ENCODE measurements at regions not wholly inside any gene's neighbourhood (a gene's known extent, or its start where the extent isn't known, plus 50 kb on each side); places are given as distances from the start of the nearest gene placed in this dataset.

DNA sequence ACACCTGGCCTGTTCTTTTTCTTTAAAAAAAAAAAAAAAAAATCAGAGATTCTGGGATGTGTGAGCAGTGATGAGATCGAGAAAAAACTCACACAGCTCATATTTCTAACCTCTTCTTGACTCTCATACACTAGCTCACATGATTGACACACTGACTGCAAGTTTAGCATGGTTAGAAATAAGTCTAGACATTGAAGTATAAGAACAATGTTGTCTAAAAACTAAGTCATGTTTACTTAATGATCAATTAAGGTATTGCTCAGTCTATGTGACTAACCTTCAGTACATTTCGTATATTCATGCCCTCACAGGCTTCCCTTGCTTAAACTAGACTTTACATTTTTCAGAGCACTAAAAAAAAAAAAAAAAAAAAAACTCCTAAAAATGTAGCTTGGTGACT is 775.1 kb downstream of the GATA3 start:
- DNase-seq (ENCODE audit: low read depth), result no peak
- TF ChIP-seq CTCF (conservative IDR thresholded peaks at IDR 0.05; ENCODE audit: control insufficient read depth, insufficient read depth, low read depth, low read length), result no peak

DNA sequence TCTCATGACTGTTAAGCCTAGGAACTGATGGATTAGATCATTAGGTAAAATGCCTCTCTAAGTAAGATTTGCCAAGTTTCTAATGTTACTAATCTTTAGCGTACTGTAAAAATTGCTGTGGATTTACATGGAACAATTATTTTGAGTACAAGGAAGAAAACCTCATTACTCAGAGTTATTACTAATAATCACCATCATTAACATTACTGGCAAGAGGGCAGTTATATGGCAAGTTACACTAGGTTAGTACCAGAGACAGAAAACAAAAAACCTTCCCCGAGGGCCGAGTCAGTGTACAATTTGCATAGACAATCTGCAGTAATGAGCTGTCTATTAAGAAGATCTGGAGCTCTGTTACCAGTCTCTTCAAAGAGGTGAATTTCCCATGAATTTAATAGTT is 775.6 kb downstream of the GATA3 start:
- H3K4me3 ChIP-seq (ENCODE audit: control insufficient read depth, low read depth, low read length), result no peak overlapping the region
- no peak for TF ChIP-seq CTCF (conservative IDR thresholded peaks at IDR 0.05; ENCODE audit: control insufficient read depth, insufficient read depth, low read depth, low read length)
- DNase-seq (ENCODE audit: low read depth), result no peak

More for the DNA sequence above, 775.1 kb downstream of the GATA3 start:
- H3K4me3 ChIP-seq (ENCODE audit: control insufficient read depth, low read depth, low read length), result no peak overlapping the region

DNA sequence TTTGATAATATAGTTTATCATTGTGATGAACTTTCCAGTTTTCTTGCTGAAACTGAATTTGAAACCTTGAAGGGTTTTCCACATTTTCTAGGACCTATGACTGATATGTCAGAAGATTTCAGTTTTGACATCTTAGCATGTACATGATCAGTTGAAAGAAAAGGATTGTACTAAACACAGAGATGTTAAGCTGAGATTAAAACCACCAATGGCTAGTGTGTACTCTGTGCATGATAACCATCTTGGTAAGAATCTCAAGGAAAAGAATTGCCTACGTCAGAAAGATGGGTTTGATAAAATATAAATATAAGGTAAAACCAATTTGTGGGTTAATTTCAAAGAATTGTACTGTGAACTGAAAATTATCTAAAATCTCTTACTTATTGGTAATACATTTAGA is 776.4 kb downstream of the GATA3 start:
- no peak for TF ChIP-seq CTCF (conservative IDR thresholded peaks at IDR 0.05; ENCODE audit: control insufficient read depth, insufficient read depth, low read depth, low read length)

DNA sequence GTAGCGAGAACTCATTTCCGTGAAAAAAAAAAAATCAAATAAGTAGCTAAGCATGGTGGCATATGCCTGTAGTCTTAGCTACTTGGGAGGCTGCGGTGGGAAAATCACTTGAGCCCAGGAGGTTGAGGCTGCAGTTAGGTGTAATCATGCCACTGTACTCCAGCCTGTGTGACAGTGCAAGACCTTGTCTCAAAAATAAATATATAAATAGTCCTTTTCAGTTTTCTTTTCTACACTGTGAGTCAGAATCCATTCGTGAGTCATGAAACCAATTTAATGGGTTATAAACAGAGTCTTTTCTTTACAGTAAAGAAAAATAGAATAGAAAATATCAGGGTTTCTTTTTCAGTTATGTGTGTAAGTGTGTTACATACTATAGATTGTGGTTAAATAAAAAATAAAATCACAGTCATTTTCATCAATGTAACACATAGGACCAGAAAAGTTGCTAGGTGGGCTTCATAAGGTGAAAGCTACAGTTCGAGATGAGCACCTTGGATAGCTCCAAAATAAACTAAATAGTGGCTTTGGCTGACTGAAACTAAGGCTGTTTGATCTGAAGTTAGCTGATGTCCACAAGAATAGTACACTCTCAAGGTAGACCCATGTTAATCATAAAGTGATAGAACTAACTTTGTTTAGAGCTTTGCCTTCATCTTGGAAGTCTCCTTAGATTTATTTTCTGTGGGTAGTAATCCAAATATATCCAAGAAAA is 781.1 kb downstream of the GATA3 start:
- TF ChIP-seq CTCF (conservative IDR thresholded peaks at IDR 0.05; ENCODE audit: control insufficient read depth, insufficient read depth, low read depth, low read length), result no peak
- H3K4me3 ChIP-seq (ENCODE audit: control insufficient read depth, low read depth, low read length), result no peak overlapping the region
- no peak for DNase-seq (ENCODE audit: low read depth)

More for the DNA sequence above, 776.4 kb downstream of the GATA3 start:
- DNase-seq (ENCODE audit: low read depth), result no peak
- no peak overlapping the region for H3K4me3 ChIP-seq (ENCODE audit: control insufficient read depth, low read depth, low read length)

GRCh38 chr10:8840356-8840755 is 785.9 kb downstream of the GATA3 start:
- H3K4me3 ChIP-seq (ENCODE audit: control insufficient read depth, low read depth, low read length), result no peak overlapping the region
- DNase-seq (ENCODE audit: low read depth), result no peak
- TF ChIP-seq CTCF (conservative IDR thresholded peaks at IDR 0.05; ENCODE audit: control insufficient read depth, insufficient read depth, low read depth, low read length), result no peak

DNA sequence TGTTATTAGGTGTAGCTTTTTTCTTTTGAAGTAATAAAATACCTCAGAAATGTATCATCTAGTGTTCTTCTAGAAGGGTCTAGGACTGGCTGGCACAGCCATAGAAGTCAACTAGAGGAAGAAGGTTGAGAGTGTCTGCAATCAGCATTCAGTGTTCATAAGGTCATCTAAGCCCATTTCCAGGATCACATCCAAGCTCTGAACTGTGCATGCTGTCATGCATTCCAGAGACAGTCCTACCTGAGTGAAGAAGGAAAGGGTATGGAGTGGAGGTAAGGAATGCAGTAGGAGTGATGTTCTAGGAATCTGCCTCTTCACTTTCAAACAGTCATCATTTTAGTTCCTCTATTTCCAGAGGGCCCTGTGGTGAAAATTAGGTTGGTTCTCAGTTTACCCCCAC is 789.7 kb downstream of the GATA3 start:
- H3K4me3 ChIP-seq (ENCODE audit: control insufficient read depth, low read depth, low read length), result no peak overlapping the region
- TF ChIP-seq CTCF (conservative IDR thresholded peaks at IDR 0.05; ENCODE audit: control insufficient read depth, insufficient read depth, low read depth, low read length), result no peak
- no peak for DNase-seq (ENCODE audit: low read depth)

DNA sequence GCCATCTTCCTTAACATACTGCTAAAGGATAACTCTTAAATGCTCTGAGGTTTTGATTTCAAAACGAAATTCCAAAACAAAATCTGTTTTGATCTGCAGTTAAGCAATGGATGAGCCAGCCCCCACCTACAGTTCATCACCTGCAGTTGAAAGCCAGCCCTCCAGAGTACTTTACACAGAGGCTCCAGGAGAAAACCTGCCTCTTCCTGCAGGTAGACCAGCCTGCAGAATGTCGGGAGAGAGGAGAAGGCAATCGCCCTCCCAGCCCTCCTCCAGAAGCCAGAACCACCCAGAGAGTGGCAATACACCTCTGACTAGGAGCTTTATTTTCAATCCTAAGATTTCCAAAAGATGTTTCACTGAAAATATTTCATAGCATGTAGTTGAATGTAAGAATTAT is 798.1 kb downstream of the GATA3 start:
- no peak for TF ChIP-seq CTCF (conservative IDR thresholded peaks at IDR 0.05; ENCODE audit: control insufficient read depth, insufficient read depth, low read depth, low read length)
- H3K4me3 ChIP-seq (ENCODE audit: control insufficient read depth, low read depth, low read length), result no peak overlapping the region
- no peak for DNase-seq (ENCODE audit: low read depth)
